Liver (tissue), 3 donors: ENCODE measurements at regions not wholly inside any gene's neighbourhood (a gene's known extent, or its start where the extent isn't known, plus 50 kb on each side); places are given as distances from the start of the nearest gene placed in this dataset.
"Not testable (repeated sequence)": the region's sequence is repeated elsewhere in the genome, so short reads cannot be mapped to it uniquely, and the experiment has no call there.

Source experiments
- EGR1 ChIP-seq, 2 donors: IDR thresholded peaks; 2 replicates each; pipeline ENCODE4 v1.6.1; 2016 to 2018; ENCODE audit warnings: antibody characterized with exemption in 2 of 2, low read depth in 2 of 2
- FOXA1 ChIP-seq: IDR thresholded peaks from 2 replicates; pipeline ENCODE4 v1.6.1; 2016; ENCODE audit warnings: antibody characterized with exemption
- FOXA2 ChIP-seq: IDR thresholded peaks from 2 replicates; pipeline ENCODE4 v1.6.1; 2016; ENCODE audit warnings: antibody characterized with exemption
- GABPA ChIP-seq, 2 donors: IDR thresholded peaks in 1 of 2; conservative IDR thresholded peaks in 1 of 2; 2 replicates each; pipeline ENCODE4 v1.6.1; 2016; ENCODE audit warnings: antibody characterized with exemption in 2 of 2, mild to moderate bottlenecking in 1 of 2, moderate library complexity in 1 of 2
- HNF4A ChIP-seq, 2 donors: conservative IDR thresholded peaks; 2 replicates each; pipeline ENCODE4 v1.6.1; 2016; ENCODE audit warnings: antibody characterized with exemption in 2 of 2, mild to moderate bottlenecking in 2 of 2
- JUND ChIP-seq, 2 donors: IDR thresholded peaks; 2 replicates each; pipeline ENCODE4 v1.6.1; 2016; ENCODE audit warnings: antibody characterized with exemption in 2 of 2
- RAD21 ChIP-seq, 2 donors: IDR thresholded peaks; 2 replicates each; pipeline ENCODE4 v1.6.1; 2016; ENCODE audit warnings: antibody characterized with exemption in 2 of 2, mild to moderate bottlenecking in 2 of 2
- RXRA ChIP-seq, 2 donors: IDR thresholded peaks; 2 replicates each; pipeline ENCODE4 v1.6.1; 2017 to 2018; ENCODE audit warnings: antibody characterized with exemption in 2 of 2, mild to moderate bottlenecking in 1 of 2
- SP1 ChIP-seq: IDR thresholded peaks from 2 replicates; pipeline ENCODE4 v1.6.1; 2018; ENCODE audit warnings: antibody characterized with exemption, mild to moderate bottlenecking
- YY1 ChIP-seq: IDR thresholded peaks from 2 replicates; pipeline ENCODE4 v1.6.1; 2016; ENCODE audit warnings: antibody characterized with exemption, mild to moderate bottlenecking
- TF ChIP-seq, protein P1 (sequence below): fragments of 150-350 bp; IDR thresholded peaks from 2 replicates; pipeline ENCODE4 v1.5.1; 2017; ENCODE audit warnings: improper control_type of control experiment, low read depth, low read length; ENCODE audit not compliant: missing input control
- TF ChIP-seq, protein P2 (sequence below): IDR thresholded peaks from 2 replicates; pipeline ENCODE4 v1.6.1; 2016; ENCODE audit warnings: antibody characterized with exemption, mild to moderate bottlenecking
- TF ChIP-seq, protein P3 (sequence below): IDR thresholded peaks from 2 replicates; pipeline ENCODE4 v1.6.1; 2016; ENCODE audit warnings: antibody characterized with exemption
- TF ChIP-seq, protein P4 (sequence below): IDR thresholded peaks from 2 replicates; pipeline ENCODE4 v1.6.1; 2016; ENCODE audit warnings: antibody characterized with exemption
- donor health status: healthy.
- donor health status: healthy.

DNA sequence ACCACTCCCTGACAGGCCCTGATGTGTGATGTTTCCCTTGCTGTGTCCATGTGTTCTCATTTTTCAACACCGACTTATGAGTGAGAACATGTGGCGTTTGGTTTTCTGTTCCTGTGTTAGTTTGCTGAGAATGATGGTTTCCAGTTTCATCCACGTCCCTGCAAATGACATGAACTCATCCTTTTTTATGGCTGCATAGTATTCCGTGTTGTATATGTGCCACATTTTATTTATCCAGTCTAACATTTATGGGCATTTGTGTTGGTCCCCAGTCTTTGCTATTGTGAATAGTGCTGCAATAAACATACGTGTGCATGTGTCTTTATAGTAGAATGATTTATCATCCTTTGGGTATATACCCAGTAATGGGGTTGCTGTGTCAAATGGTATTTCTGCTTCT is 830.3 kb upstream of the ADGRB3 start:
- not testable (repeated sequence) for TF ChIP-seq JUND (IDR thresholded peaks at IDR 0.05); GABPA (IDR thresholded peaks at IDR 0.05 in 1 of 2, conservative IDR thresholded peaks at IDR 0.05 in 1 of 2); EGR1 (IDR thresholded peaks at IDR 0.05; ENCODE audit: low read depth in 2 of 2); RAD21 (IDR thresholded peaks at IDR 0.05); FOXA1; YY1; HNF4A (conservative IDR thresholded peaks at IDR 0.05); FOXA2; SP1; RXRA (IDR thresholded peaks at IDR 0.05)
- TF ChIP-seq, protein P1, sequence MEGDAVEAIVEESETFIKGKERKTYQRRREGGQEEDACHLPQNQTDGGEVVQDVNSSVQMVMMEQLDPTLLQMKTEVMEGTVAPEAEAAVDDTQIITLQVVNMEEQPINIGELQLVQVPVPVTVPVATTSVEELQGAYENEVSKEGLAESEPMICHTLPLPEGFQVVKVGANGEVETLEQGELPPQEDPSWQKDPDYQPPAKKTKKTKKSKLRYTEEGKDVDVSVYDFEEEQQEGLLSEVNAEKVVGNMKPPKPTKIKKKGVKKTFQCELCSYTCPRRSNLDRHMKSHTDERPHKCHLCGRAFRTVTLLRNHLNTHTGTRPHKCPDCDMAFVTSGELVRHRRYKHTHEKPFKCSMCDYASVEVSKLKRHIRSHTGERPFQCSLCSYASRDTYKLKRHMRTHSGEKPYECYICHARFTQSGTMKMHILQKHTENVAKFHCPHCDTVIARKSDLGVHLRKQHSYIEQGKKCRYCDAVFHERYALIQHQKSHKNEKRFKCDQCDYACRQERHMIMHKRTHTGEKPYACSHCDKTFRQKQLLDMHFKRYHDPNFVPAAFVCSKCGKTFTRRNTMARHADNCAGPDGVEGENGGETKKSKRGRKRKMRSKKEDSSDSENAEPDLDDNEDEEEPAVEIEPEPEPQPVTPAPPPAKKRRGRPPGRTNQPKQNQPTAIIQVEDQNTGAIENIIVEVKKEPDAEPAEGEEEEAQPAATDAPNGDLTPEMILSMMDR = not testable (repeated sequence)
- TF ChIP-seq, protein P2, sequence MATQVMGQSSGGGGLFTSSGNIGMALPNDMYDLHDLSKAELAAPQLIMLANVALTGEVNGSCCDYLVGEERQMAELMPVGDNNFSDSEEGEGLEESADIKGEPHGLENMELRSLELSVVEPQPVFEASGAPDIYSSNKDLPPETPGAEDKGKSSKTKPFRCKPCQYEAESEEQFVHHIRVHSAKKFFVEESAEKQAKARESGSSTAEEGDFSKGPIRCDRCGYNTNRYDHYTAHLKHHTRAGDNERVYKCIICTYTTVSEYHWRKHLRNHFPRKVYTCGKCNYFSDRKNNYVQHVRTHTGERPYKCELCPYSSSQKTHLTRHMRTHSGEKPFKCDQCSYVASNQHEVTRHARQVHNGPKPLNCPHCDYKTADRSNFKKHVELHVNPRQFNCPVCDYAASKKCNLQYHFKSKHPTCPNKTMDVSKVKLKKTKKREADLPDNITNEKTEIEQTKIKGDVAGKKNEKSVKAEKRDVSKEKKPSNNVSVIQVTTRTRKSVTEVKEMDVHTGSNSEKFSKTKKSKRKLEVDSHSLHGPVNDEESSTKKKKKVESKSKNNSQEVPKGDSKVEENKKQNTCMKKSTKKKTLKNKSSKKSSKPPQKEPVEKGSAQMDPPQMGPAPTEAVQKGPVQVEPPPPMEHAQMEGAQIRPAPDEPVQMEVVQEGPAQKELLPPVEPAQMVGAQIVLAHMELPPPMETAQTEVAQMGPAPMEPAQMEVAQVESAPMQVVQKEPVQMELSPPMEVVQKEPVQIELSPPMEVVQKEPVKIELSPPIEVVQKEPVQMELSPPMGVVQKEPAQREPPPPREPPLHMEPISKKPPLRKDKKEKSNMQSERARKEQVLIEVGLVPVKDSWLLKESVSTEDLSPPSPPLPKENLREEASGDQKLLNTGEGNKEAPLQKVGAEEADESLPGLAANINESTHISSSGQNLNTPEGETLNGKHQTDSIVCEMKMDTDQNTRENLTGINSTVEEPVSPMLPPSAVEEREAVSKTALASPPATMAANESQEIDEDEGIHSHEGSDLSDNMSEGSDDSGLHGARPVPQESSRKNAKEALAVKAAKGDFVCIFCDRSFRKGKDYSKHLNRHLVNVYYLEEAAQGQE = not testable (repeated sequence)
- TF ChIP-seq, protein P3, sequence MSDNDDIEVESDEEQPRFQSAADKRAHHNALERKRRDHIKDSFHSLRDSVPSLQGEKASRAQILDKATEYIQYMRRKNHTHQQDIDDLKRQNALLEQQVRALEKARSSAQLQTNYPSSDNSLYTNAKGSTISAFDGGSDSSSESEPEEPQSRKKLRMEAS = not testable (repeated sequence)
- TF ChIP-seq, protein P4, sequence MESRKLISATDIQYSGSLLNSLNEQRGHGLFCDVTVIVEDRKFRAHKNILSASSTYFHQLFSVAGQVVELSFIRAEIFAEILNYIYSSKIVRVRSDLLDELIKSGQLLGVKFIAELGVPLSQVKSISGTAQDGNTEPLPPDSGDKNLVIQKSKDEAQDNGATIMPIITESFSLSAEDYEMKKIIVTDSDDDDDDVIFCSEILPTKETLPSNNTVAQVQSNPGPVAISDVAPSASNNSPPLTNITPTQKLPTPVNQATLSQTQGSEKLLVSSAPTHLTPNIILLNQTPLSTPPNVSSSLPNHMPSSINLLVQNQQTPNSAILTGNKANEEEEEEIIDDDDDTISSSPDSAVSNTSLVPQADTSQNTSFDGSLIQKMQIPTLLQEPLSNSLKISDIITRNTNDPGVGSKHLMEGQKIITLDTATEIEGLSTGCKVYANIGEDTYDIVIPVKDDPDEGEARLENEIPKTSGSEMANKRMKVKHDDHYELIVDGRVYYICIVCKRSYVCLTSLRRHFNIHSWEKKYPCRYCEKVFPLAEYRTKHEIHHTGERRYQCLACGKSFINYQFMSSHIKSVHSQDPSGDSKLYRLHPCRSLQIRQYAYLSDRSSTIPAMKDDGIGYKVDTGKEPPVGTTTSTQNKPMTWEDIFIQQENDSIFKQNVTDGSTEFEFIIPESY = not testable (repeated sequence)
